ENCODE measurements at regions not wholly inside any gene's neighbourhood (a gene's known extent, or its start where the extent isn't known, plus 50 kb on each side); places are given as distances from the start of the nearest gene placed in this dataset.

GRCh38 chr2:139964721-139965440 is 1184.7 kb upstream of the NXPH2 start:
- no peak for DNase-seq (ENCODE audit: low spot score in 2 of 2)
- FAIRE-seq, result no peak

- FAIRE-seq (no peak), DNase-seq (ENCODE audit: low spot score in 2 of 2) (no peak)
Measured at GRCh38 chr2:139963863-139964355, 1183.7 kb upstream of the NXPH2 start.

- no peak for DNase-seq (ENCODE audit: low spot score in 2 of 2)
- FAIRE-seq, result no peak
Measured at GRCh38 chr2:139949242-139949972, 1169.2 kb upstream of the NXPH2 start.

GRCh38 chr2:139946690-139947089 is 1166.5 kb upstream of the NXPH2 start:
- DNase-seq (ENCODE audit: low spot score in 2 of 2) (no peak), FAIRE-seq (no peak)

- FAIRE-seq (no peak), DNase-seq (ENCODE audit: low spot score in 2 of 2) (no peak)
Measured at GRCh38 chr2:139940686-139941085, 1160.5 kb upstream of the NXPH2 start.

- FAIRE-seq (no peak), DNase-seq (ENCODE audit: low spot score in 2 of 2) (no peak)
Measured at GRCh38 chr2:139925903-139926302, 1145.7 kb upstream of the NXPH2 start.

- FAIRE-seq (no peak), DNase-seq (ENCODE audit: low spot score in 2 of 2) (no peak)
Measured at GRCh38 chr2:139924070-139924469, 1143.9 kb upstream of the NXPH2 start.

GRCh38 chr2:139918982-139919381 is 1138.8 kb upstream of the NXPH2 start:
- FAIRE-seq, result no peak

GRCh38 chr2:139917690-139918384 is 1137.6 kb upstream of the NXPH2 start:
- no peak for FAIRE-seq
- no peak for DNase-seq (ENCODE audit: low spot score in 2 of 2)

More at GRCh38 chr2:139918982-139919381, 1138.8 kb upstream of the NXPH2 start:
- DNase-seq (ENCODE audit: low spot score in 2 of 2), result no peak

GRCh38 chr2:139916822-139917221 is 1136.6 kb upstream of the NXPH2 start:
- DNase-seq (ENCODE audit: low spot score in 2 of 2) (no peak), FAIRE-seq (no peak)

GRCh38 chr2:139911160-139911559 is 1131.0 kb upstream of the NXPH2 start:
- FAIRE-seq, result no peak

GRCh38 chr2:139909136-139909535 is 1128.9 kb upstream of the NXPH2 start:
- FAIRE-seq, result no peak
- DNase-seq (ENCODE audit: low spot score in 2 of 2), result no peak

More at GRCh38 chr2:139911160-139911559, 1131.0 kb upstream of the NXPH2 start:
- DNase-seq (ENCODE audit: low spot score in 2 of 2), result no peak

- no peak for FAIRE-seq
- no peak for DNase-seq (ENCODE audit: low spot score in 2 of 2)
Measured at GRCh38 chr2:139905624-139906023, 1125.4 kb upstream of the NXPH2 start.

- DNase-seq (ENCODE audit: low spot score in 2 of 2) (no peak), FAIRE-seq (no peak)
Measured at GRCh38 chr2:139891636-139892035, 1111.4 kb upstream of the NXPH2 start.

GRCh38 chr2:139885921-139886498 is 1105.8 kb upstream of the NXPH2 start:
- DNase-seq (ENCODE audit: low spot score in 2 of 2) (no peak), FAIRE-seq (no peak)

GRCh38 chr2:139876964-139877363 is 1096.8 kb upstream of the NXPH2 start:
- DNase-seq (ENCODE audit: low spot score in 2 of 2) (no peak), FAIRE-seq (no peak)

- FAIRE-seq (no peak), DNase-seq (ENCODE audit: low spot score in 2 of 2) (no peak)
Measured at GRCh38 chr2:139876321-139876720, 1096.1 kb upstream of the NXPH2 start.

GRCh38 chr2:139872503-139872902 is 1092.3 kb upstream of the NXPH2 start:
- FAIRE-seq (no peak), DNase-seq (ENCODE audit: low spot score in 2 of 2) (no peak)

GRCh38 chr2:139872032-139872431 is 1091.8 kb upstream of the NXPH2 start:
- DNase-seq (ENCODE audit: low spot score in 2 of 2) (no peak), FAIRE-seq (no peak)

- DNase-seq (ENCODE audit: low spot score in 2 of 2) (no peak), FAIRE-seq (no peak)
Measured at GRCh38 chr2:139867601-139868226, 1087.5 kb upstream of the NXPH2 start.

Data from frontal cortex (tissue), 3 donors.